GM06990 (cell line): ENCODE measurements at regions not wholly inside any gene's neighbourhood (a gene's known extent, or its start where the extent isn't known, plus 50 kb on each side); places are given as distances from the start of the nearest gene placed in this dataset.

Experiments used
- DNase-seq: peaks from one replicate; pipeline ENCODE4 v3.0.0-alpha.2; 2011; ENCODE audit not compliant: insufficient read length; ENCODE audit errors: extremely low read depth
- H3K27me3 ChIP-seq: replicated peaks from 2 replicates; pipeline ENCODE4 v1.6.0; 2011; ENCODE audit warnings: low read length; ENCODE audit not compliant: control insufficient read depth, insufficient read depth
- H3K36me3 ChIP-seq: 2 replicates; pipeline ENCODE4 v1.5.1; 2011; ENCODE audit warnings: low read length; ENCODE audit not compliant: control insufficient read depth, insufficient read depth
- H3K4me3 ChIP-seq: replicated peaks from 2 replicates; pipeline ENCODE4 v1.5.1; 2011; ENCODE audit warnings: low read depth, mild to moderate bottlenecking, control low read depth, low read length
- TF ChIP-seq, protein P1 (sequence below): IDR thresholded peaks from 2 replicates; pipeline ENCODE4 v1.5.1; 2011; ENCODE audit warnings: low read length, control low read depth, mild to moderate bottlenecking, inconsistent platforms; ENCODE audit not compliant: insufficient read depth, poor library complexity, severe bottlenecking

DNA sequence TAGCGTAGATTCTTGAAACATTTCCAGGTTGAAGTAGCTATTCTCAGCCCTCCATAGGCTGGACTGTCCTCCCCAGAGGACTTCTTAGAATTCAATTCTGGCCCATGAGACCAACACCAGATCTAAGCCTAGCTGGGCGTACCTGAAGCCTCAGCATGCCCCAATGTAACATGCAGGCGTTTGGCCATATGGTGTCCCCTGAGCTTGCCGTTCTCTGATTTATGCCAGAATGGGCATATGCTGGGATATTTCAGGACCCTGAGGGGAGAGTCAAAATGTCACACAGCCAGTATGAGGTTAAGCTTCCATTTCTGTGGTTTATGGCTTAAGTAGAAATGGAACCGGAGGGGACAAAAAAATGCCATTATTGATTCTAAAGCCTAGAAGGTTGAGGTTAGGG is 317.7 kb upstream of the OBI1 start:
- H3K36me3 ChIP-seq, result no peaks in the 10 kb centered on the region
- H3K27me3 ChIP-seq, result no peaks in the 10 kb centered on the region
- H3K4me3 ChIP-seq, result no peak overlapping the region
- DNase-seq, result no peak
- TF ChIP-seq, protein P1, sequence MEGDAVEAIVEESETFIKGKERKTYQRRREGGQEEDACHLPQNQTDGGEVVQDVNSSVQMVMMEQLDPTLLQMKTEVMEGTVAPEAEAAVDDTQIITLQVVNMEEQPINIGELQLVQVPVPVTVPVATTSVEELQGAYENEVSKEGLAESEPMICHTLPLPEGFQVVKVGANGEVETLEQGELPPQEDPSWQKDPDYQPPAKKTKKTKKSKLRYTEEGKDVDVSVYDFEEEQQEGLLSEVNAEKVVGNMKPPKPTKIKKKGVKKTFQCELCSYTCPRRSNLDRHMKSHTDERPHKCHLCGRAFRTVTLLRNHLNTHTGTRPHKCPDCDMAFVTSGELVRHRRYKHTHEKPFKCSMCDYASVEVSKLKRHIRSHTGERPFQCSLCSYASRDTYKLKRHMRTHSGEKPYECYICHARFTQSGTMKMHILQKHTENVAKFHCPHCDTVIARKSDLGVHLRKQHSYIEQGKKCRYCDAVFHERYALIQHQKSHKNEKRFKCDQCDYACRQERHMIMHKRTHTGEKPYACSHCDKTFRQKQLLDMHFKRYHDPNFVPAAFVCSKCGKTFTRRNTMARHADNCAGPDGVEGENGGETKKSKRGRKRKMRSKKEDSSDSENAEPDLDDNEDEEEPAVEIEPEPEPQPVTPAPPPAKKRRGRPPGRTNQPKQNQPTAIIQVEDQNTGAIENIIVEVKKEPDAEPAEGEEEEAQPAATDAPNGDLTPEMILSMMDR, result no peak

DNA sequence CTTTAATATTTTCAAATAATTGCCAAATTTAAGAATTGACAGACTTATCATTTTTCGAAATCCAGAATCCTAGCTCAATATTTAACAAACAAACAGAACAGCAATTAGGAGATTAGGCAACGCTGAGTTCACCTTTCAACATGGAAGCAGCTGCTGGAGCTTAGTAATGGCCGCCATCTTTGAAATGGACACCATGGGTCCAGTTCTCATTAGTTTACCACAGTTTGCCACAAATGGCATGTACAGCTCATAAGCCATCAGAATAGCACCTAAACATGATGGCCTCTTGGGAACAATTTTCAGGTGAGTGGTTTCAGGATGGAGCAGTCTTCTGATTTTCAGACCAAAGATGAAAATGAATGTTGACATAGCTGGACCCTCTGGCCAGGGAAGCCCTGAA is 313.6 kb upstream of the OBI1 start:
- TF ChIP-seq, protein P1, result no peak
- no peak for DNase-seq
- H3K36me3 ChIP-seq, result no peaks in the 10 kb centered on the region
- H3K27me3 ChIP-seq, result no peaks in the 10 kb centered on the region
- no peak overlapping the region for H3K4me3 ChIP-seq

DNA sequence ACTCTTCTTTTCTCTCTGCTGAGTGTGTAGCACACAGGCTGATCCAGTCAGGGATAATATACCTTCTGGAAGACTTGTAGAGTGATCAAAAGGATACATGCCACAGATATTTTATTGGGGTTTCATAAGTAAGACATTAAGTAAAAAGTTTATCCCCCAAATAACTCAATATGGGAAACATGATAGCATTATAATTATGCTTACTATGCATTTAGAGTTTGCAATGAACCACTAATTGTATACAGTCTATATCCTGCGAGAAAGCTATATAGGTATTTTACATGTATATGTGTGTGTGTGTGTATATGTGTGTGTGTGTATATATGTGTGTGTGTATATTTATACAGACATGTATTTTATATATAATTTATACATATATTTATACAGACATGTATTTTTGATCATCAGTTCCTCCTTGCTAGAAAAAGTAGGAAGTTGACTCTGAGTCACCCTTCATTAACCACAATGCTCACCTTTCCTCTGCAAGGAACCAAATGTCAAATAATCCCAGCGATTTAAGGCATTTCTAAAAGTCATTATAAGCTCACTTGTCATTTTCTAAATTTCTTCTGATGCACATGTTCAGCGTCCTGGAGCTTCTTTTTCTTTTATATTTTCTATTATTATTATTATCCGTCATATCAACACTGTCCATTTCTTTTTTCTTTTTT is 312.5 kb upstream of the OBI1 start:
- Histone ChIP-seq H3K36me3 (no peaks in the 10 kb centered on the region), H3K4me3 (no peak overlapping the region), H3K27me3 (no peaks in the 10 kb centered on the region)
- DNase-seq, result no peak
- TF ChIP-seq, protein P1, result no peak

DNA sequence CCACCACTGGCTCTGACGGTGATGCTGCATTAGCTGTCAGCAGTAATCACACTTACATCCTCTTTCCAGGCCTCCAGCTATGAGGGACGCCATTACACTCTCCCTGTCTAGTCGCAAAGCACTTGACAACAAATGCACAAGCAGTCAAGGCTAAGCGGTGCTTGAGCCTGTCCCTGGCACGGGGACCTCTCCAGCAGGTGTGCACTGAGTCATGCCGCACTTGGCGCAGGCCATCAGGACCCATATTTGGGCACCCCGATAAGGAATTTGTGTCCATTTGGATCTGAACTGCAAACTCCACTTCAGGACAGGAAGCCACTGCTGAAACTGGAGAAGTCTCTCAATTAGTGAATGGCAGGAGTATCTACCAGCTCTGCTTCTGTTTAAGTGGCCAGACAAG is 301.9 kb upstream of the OBI1 start:
- H3K27me3 ChIP-seq, result no peaks in the 10 kb centered on the region
- DNase-seq, result no peak
- TF ChIP-seq, protein P1, result no peak
- H3K4me3 ChIP-seq, result no peak overlapping the region
- H3K36me3 ChIP-seq, result no peaks in the 10 kb centered on the region

DNA sequence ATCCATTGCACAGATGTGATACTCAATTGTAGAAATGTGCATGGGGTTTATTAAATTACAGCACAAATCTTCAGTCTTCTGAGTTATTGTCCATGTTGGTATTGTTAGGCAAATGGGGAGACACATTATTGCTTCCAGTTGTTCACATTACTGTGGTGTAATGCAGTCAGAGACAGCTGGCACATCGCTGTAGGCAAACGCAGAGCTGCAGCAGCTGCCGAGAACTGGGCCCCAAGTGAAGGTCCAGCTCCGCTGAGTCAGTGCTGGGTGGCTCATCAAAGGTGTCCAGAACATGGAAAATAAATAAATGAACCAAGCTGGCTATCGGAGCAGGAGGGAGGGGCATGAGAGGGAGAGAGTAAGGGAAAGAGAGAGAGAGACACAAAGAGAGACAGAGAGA is 299.1 kb upstream of the OBI1 start:
- H3K4me3 ChIP-seq, result no peak overlapping the region
- DNase-seq, result no peak
- H3K27me3 ChIP-seq, result no peaks in the 10 kb centered on the region
- no peaks in the 10 kb centered on the region for H3K36me3 ChIP-seq
- TF ChIP-seq, protein P1, result no peak
